ENCODE measurements at regions not wholly inside any gene's neighbourhood (a gene's known extent, or its start where the extent isn't known, plus 50 kb on each side); places are given as distances from the start of the nearest gene placed in this dataset.

GRCh38 chr16:85522308-85522841, 90.7 kb upstream of the GSE1 start:
- H4K5ac ChIP-seq (ENCODE audit: low read depth, low read length), result no peak overlapping the region
- H4K91ac ChIP-seq (ENCODE audit: insufficient read depth, low read depth, low read length), result peak overlapping the region; percentile 1; the same call in 1 of the 2 replicates

More at GRCh38 chr16:85522308-85522841, 90.7 kb upstream of the GSE1 start:
- H3K4me2 ChIP-seq (ENCODE audit: low read depth, low read length), result no peak overlapping the region
- no peak overlapping the region for H3K4me3 ChIP-seq (ENCODE audit: insufficient read depth, low read depth, low read length)
- no peak overlapping the region for H2BK20ac ChIP-seq (ENCODE audit: low read depth, low read length)
- no peaks in the 10 kb centered on the region for H3K9me3 ChIP-seq (ENCODE audit: control insufficient read depth, insufficient read depth, low read length)
- peaks cover 13% of the 10 kb centered on the region for H3K9me1 ChIP-seq (ENCODE audit: insufficient read depth, low read length)
- CTCF ChIA-PET, result no interaction called here
- in situ Hi-C loops (cut with MboI; ENCODE audit: low sequenced_read_pairs) (no loop called here), dilution Hi-C loops (cut with HindIII; ENCODE audit: low sequenced_read_pairs, unreplicated experiment) (no loop called here), intact Hi-C loops (cut with micrococcal nuclease) (no loop called here)
- peak overlapping the region; percentile 87 for H3K14ac ChIP-seq (replicated peaks; ENCODE audit: low read depth, low read length)
- H3K27me3 ChIP-seq (ENCODE audit: control insufficient read depth, insufficient read depth, low read length), result no peaks in the 10 kb centered on the region
- peak overlapping the region; percentile 3 to 76; a peak in 2 of 4 replicates for H4K8ac ChIP-seq (ENCODE audit: low read depth in 2 of 2, low read length in 2 of 2)
- POLR2A ChIA-PET (ENCODE audit: unreplicated experiment), result no interaction called here
- no peak overlapping the region for H3K9ac ChIP-seq (ENCODE audit: low read depth, low read length)
- H3K4ac ChIP-seq (ENCODE audit: low read depth, low read length), result peak overlapping the region; percentile 91
- H2BK5ac ChIP-seq (ENCODE audit: low read depth, low read length, poor library complexity, severe bottlenecking), result peak overlapping the region; percentile 56
- no TSS peak for BruUV-seq (replicated peaks)
- peak overlapping the region; percentile 8 for H2AFZ ChIP-seq (replicated peaks; ENCODE audit: low read length, poor library complexity)
- no peak overlapping the region for H3K56ac ChIP-seq (ENCODE audit: extremely low read depth, insufficient read depth, low read length)
- peak overlapping the region; percentile 31 for H2AK9ac ChIP-seq (replicated peaks; ENCODE audit: low read depth, low read length, poor library complexity)
- no peak overlapping the region for H3K27ac ChIP-seq (ENCODE audit: insufficient read depth, low read length)
- no peak overlapping the region; the same call in 1 of the 2 replicates for H3K18ac ChIP-seq (ENCODE audit: low read depth, low read length)
- peak overlapping the region; percentile 98 for H2AK5ac ChIP-seq (ENCODE audit: low read depth, low read length)
- H3K79me1 ChIP-seq (ENCODE audit: low read depth in 1 of 2, low read length in 2 of 2), result peaks cover 16 to 46% of the 10 kb centered on the region in 2 experiments
- TF ChIP-seq ELK1 (IDR thresholded peaks at IDR 0.05; ENCODE audit: borderline replicate concordance, low read depth, low read length) (no peak), CTCF (conservative IDR thresholded peaks at IDR 0.05; ENCODE audit: low read depth, low read length) (no peak), CEBPB (IDR thresholded peaks at IDR 0.05; ENCODE audit: low read depth, low read length) (no peak), BHLHE40 (IDR thresholded peaks at IDR 0.05; ENCODE audit: low read depth, low read length) (no peak), FOS (IDR thresholded peaks at IDR 0.05; ENCODE audit: low read depth, low read length) (no peak), NFE2L2 (IDR thresholded peaks at IDR 0.05; ENCODE audit: low read depth, low read length) (no peak), POLR2A (IDR thresholded peaks at IDR 0.05; ENCODE audit: low read depth, low read length) (no peak), RFX5 (IDR thresholded peaks at IDR 0.05; ENCODE audit: low read depth, low read length) (no peak), RCOR1 (IDR thresholded peaks at IDR 0.05; ENCODE audit: insufficient replicate concordance, low read length) (no peak), MAFK (IDR thresholded peaks at IDR 0.05; ENCODE audit: low read depth, low read length) (no peak), MXI1 (IDR thresholded peaks at IDR 0.05; ENCODE audit: borderline replicate concordance, low read depth, low read length) (no peak), MAZ (IDR thresholded peaks at IDR 0.05; ENCODE audit: borderline replicate concordance, low read depth, low read length) (no peak), RAD21 (IDR thresholded peaks at IDR 0.05; ENCODE audit: low read length) (no peak), SMC3 (IDR thresholded peaks at IDR 0.05; ENCODE audit: low read depth, low read length) (no peak), USF2 (IDR thresholded peaks at IDR 0.05; ENCODE audit: low read depth, low read length) (no peak), CHD1 (IDR thresholded peaks at IDR 0.05; ENCODE audit: low read depth, low read length) (no peak)
- peaks cover 21% of the 10 kb centered on the region for H4K20me1 ChIP-seq (ENCODE audit: insufficient read depth, low read length)
- H3K36me3 ChIP-seq (ENCODE audit: control insufficient read depth, insufficient read depth, low read length), result 0 out of 2 replicates have a peak, but pooled peaks cover 4% of the 10 kb centered on the region
- H3K4me1 ChIP-seq (ENCODE audit: control insufficient read depth, insufficient read depth, low read length), result peaks cover 24% of the 10 kb centered on the region
- peak; percentile 41 for DNase-seq
- peak overlapping the region; percentile 66 for H3K23ac ChIP-seq (ENCODE audit: low read depth, low read length)
- 79% methylated on average over 11 of the region's 13 CpGs; no CpG with 5 or more reads in 1 of the 2 experiments for WGBS, 2 experiments (ENCODE audit: extremely low coverage in 2 of 2, insufficient read length in 1 of 2)
- H2BK15ac ChIP-seq (ENCODE audit: low read depth, low read length), result peak overlapping the region; percentile 43; the same call in 2 of the 3 replicates
- ATAC-seq (ENCODE audit: low read depth), result no peak
- no peak overlapping the region for H2BK120ac ChIP-seq (ENCODE audit: low read depth, low read length)

Measured in IMR-90 (cell line).